Transverse colon (tissue), 4 donors: ENCODE measurements at regions not wholly inside any gene's neighbourhood (a gene's known extent, or its start where the extent isn't known, plus 50 kb on each side); places are given as distances from the start of the nearest gene placed in this dataset.

ENCODE experiments used
- EP300 ChIP-seq: sonication (generic); formaldehyde crosslinking; IDR thresholded peaks from one replicate; pipeline ENCODE4 v1.6.1; 2017; ENCODE audit warnings: antibody characterized with exemption, low read depth
- POLR2A ChIP-seq: fragments of 450-650 bp; IDR thresholded peaks from one replicate; pipeline ENCODE4 v1.6.1; 2016; ENCODE audit warnings: antibody characterized with exemption, mild to moderate bottlenecking, moderate library complexity
- POLR2AphosphoS5 ChIP-seq, 3 donors: sonication (generic); formaldehyde crosslinking; IDR thresholded peaks; one replicate each; pipeline ENCODE4 v1.6.1; 2016; ENCODE audit warnings: antibody characterized with exemption in 3 of 3
- TF ChIP-seq, protein P1 (sequence below), 5 experiments: fragments of 200-600 bp in 3 of 5; fragments of 450-650 bp in 2 of 5; sonication (generic) in 3 of 5; IDR thresholded peaks; 1 replicate in 2 of 5; 2 replicates in 3 of 5; pipeline ENCODE4 v1.5.1; 2016 to 2017; ENCODE audit warnings: antibody characterized with exemption in 5 of 5, inconsistent platforms in 3 of 5, mild to moderate bottlenecking in 2 of 5, moderate library complexity in 1 of 5

DNA sequence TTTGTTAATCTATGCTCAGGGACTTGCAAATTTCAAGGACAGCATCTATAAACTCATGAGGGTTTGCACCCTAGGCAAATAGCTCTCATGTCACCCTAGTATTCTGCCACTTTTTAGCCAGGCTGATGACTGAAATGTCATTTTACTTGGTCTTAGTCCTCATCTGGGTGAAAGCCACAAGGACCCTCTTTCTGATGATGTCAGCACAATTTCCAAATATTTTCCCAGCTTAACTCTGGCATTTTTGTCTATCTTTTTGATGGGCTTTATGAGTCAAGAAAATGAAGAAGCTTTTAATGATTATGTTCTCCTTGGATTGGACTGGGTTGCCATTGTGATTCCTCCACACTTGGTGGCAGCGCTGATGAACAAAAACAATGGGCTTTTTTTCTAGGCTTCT lies 420.1 kb upstream of the BTBD3 start:
- TF ChIP-seq POLR2AphosphoS5 (IDR thresholded peaks at IDR 0.05) (no peak), EP300 (no peak), POLR2A (no peak)
- TF ChIP-seq, protein P1, sequence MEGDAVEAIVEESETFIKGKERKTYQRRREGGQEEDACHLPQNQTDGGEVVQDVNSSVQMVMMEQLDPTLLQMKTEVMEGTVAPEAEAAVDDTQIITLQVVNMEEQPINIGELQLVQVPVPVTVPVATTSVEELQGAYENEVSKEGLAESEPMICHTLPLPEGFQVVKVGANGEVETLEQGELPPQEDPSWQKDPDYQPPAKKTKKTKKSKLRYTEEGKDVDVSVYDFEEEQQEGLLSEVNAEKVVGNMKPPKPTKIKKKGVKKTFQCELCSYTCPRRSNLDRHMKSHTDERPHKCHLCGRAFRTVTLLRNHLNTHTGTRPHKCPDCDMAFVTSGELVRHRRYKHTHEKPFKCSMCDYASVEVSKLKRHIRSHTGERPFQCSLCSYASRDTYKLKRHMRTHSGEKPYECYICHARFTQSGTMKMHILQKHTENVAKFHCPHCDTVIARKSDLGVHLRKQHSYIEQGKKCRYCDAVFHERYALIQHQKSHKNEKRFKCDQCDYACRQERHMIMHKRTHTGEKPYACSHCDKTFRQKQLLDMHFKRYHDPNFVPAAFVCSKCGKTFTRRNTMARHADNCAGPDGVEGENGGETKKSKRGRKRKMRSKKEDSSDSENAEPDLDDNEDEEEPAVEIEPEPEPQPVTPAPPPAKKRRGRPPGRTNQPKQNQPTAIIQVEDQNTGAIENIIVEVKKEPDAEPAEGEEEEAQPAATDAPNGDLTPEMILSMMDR (IDR thresholded peaks at IDR 0.05), result no peak
